ENCODE measurements at regions not wholly inside any gene's neighbourhood (a gene's known extent, or its start where the extent isn't known, plus 50 kb on each side); places are given as distances from the start of the nearest gene placed in this dataset.
A peak's percentile ranks its signal among the peaks of the same experiment; 100 is the strongest.

GRCh38 chr15:88382482-88382983, 84.7 kb downstream of the MRPL46 start:
- peak; percentile 33 for DNase-seq (ENCODE audit: low spot score)

- no peak for DNase-seq (ENCODE audit: low spot score)
These were observed 89.0 kb downstream of the MRPL46 start for GRCh38 chr15:88378188-88378637.

DNA sequence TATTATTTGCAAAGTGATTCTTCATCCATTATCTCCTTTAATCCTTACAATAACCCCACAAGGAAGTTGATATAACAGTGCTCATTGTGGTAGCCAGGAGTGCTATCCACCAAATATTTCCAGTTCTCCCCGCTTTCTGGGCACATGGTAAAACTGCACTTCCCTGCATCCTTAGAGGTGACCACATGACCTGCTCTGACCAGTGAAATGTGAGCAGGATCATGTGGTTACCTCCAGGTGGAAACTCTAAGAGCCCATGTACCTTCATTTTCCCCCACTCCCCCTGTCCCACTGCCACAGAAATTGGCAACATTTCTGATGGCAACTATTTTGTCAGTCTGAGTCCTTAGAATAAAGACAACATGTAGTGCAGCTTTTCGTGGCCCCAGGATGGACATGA, 89.7 kb downstream of the MRPL46 start:
- DNase-seq (ENCODE audit: low spot score), result no peak

DNA sequence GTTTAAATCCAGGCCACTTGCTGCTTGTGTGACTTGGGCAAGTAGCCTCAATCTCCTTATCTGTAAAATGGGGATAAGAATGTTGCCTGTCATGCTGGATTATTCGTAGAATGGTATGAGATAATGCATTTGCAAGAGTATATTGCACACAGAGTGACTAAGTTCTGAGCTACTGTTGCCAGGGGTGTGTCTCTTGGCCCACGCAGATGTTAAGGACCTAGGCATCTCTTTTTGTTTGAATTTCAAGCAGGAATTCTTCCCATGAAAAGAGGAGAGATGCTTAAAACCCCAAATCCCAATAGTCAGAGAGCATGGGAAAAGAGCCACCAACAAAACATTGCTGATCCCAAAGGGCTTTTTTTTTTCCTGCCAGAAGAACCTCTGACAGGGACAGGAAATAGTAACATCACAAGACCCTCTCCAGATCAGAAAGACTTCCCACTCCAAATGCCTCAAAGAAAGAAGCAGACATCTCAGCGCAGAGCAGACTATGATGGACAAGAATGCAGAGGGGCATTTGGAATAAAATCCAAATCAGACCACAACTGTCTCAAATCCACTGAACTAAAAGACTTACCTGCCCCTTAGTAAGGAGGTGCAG, 90.5 kb downstream of the MRPL46 start:
- DNase-seq (ENCODE audit: low spot score), result no peak

- DNase-seq (ENCODE audit: low spot score), result peak; percentile 28
These were observed 91.8 kb downstream of the MRPL46 start for GRCh38 chr15:88375234-88375927.

- DNase-seq (ENCODE audit: low spot score), result no peak
These were observed 102.1 kb downstream of the MRPL46 start for GRCh38 chr15:88365124-88365523.

GRCh38 chr15:88348579-88349230, 92.2 kb upstream of the NTRK3 start:
- no peak for DNase-seq (ENCODE audit: low spot score)

DNA sequence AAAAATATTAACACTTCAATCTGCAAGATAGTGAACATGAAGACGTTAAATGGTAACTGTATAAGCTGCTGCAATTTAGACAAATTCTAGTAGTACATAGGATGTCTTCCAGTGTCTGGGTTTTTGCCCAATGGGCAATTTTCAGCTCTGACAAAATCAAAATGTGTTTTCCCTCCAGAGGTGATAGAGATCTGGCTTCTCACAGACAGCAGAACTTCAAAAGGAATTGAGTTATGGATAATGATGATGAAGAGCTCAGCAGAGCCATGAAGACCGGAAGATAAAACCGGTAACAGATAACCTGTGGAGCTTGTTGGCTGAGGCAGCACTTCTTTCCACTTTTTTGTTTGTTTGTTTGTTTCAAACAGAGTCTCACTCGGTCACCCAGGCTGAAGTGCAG, 89.4 kb upstream of the NTRK3 start:
- no peak for DNase-seq (ENCODE audit: low spot score)

DNA sequence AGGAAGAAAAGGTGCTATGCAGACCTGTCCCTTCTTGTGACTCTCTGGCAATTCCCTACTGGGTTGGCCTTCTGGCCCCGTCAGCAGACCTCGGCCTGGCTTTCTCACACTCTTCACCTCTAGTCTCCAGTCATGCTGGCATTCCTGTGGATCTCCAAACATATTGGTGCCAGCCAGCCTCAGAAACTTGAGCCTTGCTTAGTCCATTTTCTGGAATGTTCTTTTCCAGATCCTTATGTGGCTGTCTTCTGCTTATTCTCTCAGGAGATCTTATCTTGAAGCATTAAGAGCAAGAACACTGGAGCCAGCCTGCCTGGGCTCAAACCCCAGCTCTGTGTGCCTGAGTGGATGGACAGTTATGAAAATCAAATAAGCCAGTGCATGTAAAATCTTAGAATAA, 88.2 kb upstream of the NTRK3 start:
- peak; percentile 54 for DNase-seq (ENCODE audit: low spot score)

DNA sequence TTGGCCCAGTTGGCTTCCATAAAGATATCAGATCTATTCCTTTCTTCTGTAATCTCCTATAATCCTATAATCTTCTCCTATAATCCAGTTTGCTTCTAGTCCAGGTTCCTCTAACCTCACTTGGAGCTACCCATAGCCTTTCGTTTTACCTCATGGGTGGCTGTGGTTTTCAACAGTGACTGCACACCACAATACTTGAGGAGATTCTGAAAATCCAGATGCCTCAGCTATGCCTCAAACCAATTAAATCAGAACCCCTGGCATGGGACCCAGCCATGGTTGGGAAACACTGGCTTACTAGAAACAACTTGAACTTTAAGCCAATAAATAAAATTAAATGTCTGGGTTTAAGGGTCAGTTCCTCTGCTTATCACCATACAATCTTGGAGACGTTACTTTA, 86.1 kb upstream of the NTRK3 start:
- DNase-seq (ENCODE audit: low spot score), result peak; percentile 16

- DNase-seq (ENCODE audit: low spot score), result no peak
These were observed 85.1 kb upstream of the NTRK3 start for GRCh38 chr15:88341653-88342052.

- DNase-seq (ENCODE audit: low spot score), result no peak
These were observed 84.5 kb upstream of the NTRK3 start for GRCh38 chr15:88341006-88341405.

DNA sequence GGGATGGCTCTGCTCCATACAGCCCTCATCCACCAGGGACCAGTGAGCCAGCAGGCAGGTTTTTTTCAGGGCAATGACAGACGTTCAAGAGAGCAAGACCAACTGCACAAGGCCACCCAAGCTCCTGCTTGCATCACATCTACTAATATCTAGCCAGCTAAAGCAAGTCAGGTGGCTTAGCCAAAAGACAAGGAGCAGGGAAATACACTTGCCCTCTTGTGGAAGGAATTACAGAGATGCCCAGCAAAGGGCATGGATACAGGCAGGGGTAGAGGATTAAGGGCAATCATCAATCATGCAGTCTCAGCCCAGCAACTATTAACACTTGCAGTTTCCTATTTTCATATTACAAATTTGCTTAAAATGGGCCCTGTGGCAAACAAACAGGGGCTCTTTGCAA, 81.5 kb upstream of the NTRK3 start:
- DNase-seq (ENCODE audit: low spot score), result no peak

GRCh38 chr15:88335074-88335473, 78.5 kb upstream of the NTRK3 start:
- no peak for DNase-seq (ENCODE audit: low spot score)

- DNase-seq (ENCODE audit: low spot score), result no peak
These were observed 77.9 kb upstream of the NTRK3 start for GRCh38 chr15:88334436-88334835.

DNA sequence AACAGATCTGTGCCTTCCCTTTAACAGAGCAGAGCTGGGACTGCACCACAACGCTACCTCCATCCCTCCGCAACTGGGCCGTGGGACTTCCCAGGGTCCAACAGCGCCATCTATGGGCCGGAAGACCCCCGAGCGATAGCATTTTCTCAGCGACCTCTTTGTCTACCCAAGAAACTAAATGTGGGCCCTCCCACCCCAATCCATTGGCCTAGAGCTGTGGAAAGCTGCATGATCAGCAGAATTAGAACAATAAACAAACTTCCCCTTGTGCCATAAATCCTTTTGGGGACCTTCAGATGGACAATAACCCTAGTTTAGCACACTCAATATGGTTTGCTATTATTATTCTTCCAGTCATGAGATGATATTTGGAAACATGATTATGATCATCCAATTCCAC, 74.8 kb upstream of the NTRK3 start:
- no peak for DNase-seq (ENCODE audit: low spot score)

GRCh38 chr15:88326924-88327323, 70.4 kb upstream of the NTRK3 start:
- DNase-seq (ENCODE audit: low spot score), result no peak

DNA sequence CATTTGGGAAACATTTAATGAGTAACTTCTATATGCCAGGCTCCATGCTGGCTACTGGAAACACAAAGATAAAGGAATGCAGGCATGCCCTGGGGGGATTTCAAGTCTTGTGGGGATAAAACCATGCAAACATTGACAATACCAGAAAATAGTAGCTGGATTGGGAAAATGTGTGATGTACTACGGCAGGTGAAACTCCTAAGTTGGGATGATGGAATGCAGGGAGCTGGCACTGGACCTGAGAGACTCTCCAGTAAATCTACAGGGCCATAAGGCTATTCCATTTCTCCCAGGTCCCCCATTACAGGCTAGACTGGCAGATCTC, 68.2 kb upstream of the NTRK3 start:
- no peak for DNase-seq (ENCODE audit: low spot score)

DNA sequence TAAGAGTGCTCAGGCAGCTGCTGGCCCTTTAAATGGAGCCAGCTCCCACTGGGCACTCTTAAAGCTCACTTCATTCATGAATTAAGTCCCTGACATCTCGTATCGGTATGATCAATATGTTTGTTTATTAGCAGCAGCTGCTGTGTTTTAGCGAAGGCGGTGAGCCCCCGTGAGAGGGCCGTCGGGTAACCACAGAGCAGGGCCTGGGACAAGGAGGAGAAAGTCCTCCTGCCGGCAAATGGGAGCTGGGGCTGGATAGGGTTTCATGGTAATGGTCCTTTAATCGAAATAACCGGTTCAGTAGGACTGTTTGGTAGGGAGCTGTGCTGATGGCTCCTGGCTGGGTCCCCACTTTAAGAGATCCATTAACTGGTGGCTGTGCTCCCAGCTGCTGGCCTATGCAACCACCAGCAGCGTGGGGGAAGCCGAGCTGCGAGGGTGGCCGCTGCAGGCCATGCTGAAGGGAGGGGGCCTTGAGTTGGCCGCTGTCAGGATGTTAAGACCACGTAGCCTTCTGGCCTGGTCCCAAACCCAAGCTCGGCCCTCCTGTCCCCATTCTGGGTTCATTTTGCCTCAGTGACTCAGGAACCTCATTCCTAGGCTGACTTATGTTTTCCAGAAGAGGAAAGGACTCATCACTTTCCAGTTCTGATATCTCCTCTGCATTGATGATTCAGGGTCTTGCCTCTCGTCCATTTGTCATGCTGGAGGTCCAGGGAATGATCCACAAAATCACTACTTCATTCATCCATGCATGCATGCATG, 67.6 kb upstream of the NTRK3 start:
- no peak for DNase-seq (ENCODE audit: low spot score)

DNA sequence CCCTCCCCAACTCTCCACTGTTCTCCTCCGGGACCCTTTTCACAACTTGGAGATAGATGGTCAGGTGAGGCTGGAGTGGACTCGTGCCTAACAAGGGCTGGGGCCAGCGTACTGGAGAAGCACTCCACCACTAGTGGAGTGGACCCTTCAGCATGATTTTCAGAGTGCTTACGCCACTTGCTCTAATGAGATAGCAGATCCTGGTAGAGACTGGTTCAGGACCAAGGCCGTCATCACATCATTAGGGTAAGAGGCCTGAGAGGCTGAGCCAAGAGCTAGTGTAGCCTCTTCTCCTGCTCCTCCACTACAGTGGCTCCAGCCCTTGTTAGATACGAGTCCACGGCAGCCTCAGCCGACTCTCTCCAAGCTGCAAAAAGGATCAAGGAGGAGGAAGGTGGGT, 66.9 kb upstream of the NTRK3 start:
- no peak for DNase-seq (ENCODE audit: low spot score)

- no peak for DNase-seq (ENCODE audit: low spot score)
These were observed 65.9 kb upstream of the NTRK3 start for GRCh38 chr15:88322461-88322860.

- no peak for DNase-seq (ENCODE audit: low spot score)
These were observed 64.7 kb upstream of the NTRK3 start for GRCh38 chr15:88321271-88321670.
